ENCODE measurements at regions not wholly inside any gene's neighbourhood (a gene's known extent, or its start where the extent isn't known, plus 50 kb on each side); places are given as distances from the start of the nearest gene placed in this dataset.
A peak's percentile ranks its signal among the peaks of the same experiment; 100 is the strongest.

DNA sequence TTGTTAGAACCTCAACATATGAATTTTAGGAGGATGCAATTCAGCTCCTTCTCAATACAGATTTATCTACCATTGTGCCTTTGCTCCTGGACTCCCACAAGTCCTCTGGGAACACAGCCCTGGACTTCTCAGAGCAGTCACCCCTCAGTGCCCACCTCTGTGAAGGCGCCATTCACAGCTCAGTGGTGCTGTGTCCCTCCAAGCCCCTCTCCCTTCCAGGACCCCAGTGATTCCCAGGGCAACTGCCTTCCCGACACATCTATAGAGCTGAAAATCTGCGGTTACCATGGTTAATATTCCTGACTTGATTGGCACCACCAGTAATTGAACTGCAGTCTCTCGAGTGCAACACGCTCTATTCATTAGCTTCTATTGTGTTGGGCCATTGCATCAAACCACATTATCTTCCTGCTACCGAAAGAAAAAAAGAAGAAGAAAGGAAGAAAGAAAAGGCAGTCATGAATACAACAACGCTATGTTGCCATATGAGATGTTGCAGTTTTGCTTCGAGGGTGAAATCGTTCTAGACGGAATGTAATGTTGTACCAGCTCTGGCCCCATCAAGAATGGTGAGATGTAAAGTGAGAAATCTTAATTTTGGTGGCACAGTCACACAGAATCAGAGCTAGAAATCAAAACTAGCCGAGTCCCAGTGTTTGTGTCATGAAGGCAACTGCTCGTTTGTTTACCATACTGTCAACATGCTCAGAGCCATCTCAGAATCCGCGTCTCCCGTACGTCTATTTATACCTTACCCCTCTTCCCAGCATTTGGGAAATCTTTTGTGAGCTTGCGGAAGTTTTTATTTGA, 524.0 kb upstream of the ID2 start:
- DNase-seq = peak; percentile 88

DNA sequence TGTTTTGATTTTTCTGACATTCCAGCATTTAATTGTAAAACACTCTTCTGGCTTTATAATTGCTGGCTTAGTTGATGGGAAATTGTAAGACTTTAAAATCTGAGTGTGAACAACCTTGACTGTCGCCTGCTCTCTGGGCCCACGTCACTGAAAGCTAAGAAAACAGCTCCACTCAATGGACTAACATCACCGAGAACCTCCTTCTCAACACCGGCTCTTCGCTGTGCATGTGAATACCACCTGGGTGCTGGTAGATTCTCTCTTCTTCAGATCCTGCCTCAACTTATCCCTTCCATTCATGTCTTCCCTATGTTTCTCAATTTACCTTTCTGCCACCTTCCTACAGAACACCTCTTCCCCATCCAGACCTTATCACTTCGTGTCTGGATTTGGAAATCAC, 523.1 kb upstream of the ID2 start:
- peak; percentile 19 for DNase-seq

DNA sequence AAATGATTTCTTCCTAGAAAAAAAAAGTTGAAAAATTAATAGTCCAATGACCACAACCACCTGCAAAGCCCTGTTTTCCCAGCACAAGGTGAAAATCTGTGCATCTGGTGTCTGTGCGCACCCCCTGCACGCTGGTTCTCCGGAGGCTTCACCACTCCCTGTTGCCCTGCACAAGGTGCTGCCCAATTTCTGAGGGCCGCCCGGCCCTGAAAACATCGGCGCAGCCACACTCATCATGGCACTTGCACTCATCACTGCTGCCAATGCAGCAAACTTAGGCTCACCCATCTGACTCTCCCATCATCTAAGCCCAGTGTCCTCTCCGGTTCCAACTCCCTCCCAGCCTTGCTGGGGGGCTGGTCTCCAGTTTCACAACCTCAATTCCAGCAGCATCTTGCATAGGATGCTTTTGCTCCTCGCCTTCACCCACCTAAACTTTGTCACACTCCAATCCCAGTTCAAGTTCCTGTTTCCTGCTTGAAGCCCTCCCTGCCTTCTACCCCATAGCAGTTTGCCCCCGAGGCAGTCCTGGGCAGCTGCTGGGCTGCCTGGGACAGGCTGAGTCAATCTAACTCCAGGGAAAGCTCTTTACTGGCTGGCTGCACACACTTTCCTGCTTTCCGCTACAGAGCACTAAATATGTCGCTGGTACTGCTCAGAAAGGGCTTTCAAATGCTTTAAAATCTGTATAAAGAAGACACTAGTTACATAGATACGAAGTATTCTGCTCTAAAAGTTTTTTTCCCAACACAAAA, 522.5 kb upstream of the ID2 start:
- DNase-seq = peak; percentile 49

GRCh38 chr2:8159966-8160603, 521.8 kb upstream of the ID2 start:
- peak; percentile 32 for DNase-seq

DNA sequence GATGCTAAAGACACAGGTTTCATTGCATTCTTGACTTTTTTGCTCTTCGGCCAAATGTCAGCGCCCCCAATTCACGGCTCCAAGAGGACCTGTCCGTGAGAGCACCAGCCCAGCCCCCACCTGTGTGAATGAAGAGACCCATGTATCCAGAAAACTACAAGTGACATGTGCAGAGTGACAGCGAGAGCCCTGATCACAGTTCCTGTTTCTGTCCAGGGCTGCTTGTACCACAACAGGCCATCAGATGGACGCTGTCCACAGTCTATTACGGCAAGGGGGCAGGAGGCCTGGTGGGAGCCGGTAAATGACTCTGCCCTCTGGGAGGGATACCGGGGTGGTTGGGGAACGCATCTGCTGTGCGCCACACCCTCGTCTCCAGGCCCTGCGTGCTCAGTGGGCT, 520.9 kb upstream of the ID2 start:
- DNase-seq = no peak

DNA sequence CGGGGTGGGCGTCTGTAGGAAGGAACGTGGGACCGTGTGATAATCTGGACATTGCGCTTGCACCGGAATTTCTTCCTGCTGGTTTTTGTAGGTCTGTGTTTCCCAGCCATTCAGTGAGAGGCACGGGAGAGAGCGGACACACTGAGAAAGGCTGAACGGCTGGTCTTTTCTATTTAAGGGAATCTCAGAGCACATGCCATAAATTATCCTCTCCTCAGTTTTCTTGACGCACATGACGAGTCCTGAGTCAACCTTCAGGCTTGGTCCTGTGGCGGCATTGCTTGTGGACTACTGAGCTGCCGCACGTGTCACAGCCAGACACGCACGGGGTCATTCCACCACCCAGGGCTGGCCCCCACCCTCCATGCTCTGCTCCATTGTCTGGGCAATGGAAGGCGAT, 519.3 kb upstream of the ID2 start:
- no peak for DNase-seq

GRCh38 chr2:8165550-8165949, 516.3 kb upstream of the ID2 start:
- no peak for DNase-seq

- no peak for DNase-seq
Observed at GRCh38 chr2:8168022-8168717, 513.7 kb upstream of the ID2 start.

DNA sequence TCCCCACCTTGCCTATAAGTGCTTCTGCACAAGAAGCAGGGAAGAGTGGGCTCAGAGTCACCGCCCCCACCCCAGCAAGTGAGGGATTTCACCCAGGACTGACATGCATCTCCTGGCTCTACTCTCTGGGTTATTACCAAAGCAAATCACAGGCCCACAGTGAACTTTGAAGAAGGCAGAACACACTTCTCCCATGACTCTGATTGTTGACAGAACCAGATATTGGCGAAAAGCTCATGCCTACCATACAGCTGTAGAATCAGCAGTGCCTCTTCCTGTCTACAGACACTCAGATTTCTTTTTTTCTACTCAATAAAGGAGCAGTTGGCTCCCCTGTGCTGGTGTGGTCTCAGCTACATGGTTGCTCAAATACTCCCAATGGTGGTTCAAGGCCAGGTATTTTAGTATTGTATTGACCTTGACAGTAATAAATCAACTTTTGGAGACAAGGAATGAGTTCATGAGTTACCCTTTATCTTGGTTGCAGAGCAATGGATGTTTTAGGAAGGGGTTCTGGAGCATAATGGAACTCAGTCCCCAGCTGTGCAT, 512.9 kb upstream of the ID2 start:
- DNase-seq = no peak

DNA sequence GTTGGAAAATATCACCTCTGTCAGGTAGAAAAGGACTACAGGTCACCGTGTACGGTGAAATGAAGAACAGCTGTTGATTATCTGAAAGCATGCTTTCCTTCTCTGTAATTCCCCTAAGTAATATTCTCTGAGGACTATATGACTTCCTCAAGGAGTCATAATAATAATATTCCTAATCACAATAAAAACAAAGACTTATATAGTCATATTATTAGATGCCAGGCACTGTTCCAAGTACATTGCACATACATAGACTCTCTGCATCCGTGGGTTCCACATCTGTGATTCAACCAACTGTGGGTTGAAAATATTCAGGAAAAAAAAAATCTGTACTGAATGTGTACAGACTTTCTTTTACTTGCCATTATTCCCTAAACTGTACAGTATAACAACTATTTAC, 512.4 kb upstream of the ID2 start:
- DNase-seq = peak; percentile 38

DNA sequence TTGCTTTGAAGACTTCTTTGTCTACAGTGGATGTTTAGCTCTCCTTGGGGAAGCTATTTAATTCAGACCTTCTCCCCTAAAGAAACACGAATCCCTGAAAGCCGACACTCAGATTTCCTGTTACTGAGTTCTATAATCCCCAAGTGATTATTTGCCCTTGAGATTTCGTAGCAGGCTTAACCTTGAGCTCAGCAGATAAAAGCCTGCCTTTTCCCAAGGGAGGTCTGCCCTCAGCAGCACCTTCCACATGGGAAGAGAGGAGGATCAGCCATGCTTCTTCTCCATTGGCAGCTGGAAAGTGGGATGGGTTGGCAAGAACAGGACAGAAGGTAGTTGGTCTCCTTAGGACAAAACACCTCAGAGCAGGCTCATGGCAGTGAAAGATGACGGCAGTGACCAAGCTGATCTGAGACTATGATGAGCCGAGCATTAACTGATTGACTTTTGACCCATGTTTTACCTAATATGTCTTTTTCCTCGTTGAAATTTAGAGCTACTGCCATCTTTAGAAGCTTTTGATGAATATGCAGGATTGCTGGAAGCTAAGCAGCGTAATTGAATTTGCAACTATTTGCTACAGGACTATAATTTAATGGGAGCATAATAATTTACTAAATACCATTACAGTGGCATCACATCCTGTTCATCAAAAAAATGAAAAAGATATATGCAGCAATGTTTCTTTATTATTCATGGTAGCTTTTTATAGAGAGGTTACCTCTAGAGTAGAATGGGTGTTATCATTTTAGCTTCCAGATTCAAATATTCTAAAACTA, 511.1 kb upstream of the ID2 start:
- peak; percentile 26 for DNase-seq

- DNase-seq = no peak
Observed at GRCh38 chr2:8171608-8172007, 510.2 kb upstream of the ID2 start.

DNA sequence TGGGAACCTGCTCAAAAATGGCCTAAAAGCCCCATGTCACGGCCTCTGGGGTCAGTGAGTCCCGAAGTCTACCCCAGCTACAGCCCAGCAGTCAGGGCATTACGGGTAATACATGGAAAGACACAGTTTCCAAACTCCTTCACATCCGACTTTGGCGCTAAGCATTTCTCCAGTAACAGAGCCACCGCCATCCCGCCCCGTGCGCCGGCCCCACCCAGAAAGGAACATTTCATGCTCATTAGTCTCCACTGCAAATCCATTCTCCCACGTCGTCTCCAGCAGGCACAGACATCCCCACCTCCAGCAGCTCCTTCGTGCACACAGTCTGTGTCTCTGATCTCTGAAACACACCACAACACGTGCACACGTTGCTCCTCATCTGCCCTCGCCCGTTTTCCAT, 509.2 kb upstream of the ID2 start:
- no peak for DNase-seq

DNA sequence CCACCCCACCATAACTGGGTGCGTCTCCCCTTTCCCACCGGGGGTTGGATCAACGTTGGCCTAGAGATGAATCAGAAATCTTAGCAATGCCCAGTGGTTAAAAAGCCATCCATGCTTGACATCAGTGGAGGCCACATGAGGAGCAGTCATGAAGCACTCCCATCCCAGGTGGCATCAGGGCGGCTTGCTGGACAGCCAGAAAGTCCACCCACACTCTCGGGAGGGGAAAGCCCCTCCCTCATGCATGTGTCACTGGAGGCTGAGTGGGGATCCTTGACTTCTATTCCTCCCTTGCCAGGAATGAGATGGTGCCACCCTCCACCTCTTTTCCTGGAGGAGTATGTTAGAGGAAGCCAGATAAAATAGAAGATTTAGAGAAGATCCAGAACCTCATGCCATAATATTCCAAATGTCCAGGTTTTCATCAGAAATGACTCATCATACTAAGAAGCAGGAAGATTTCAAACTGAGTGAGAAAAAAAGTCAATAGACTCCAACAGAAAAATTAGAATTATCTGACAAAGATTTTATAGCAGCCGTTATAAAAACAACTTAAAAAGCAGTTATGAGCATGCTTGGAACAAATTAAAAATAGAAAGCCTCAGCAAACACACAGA, 507.1 kb upstream of the ID2 start:
- DNase-seq = no peak

GRCh38 chr2:8176887-8177286, 505.0 kb upstream of the ID2 start:
- DNase-seq = no peak

DNA sequence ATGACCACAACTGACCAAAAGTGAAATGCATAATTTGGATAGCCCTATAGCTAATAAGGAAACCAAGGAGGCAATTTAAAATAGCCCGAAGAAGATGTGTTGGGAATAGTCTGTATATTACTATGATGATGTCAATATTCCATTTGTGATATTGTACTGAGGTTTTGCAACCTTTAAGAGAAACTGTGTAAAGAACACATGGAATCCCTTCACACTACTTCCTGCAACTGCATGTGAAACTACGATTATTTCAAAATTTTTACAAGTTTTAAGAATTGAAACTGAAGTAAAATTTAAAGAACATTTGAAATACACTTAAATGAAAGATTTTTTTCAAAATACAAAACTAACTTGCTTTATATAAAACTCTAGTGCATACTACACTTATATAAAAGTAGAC, 504.3 kb upstream of the ID2 start:
- DNase-seq = no peak

- DNase-seq = no peak
Observed at GRCh38 chr2:8178911-8179310, 502.9 kb upstream of the ID2 start.

DNA sequence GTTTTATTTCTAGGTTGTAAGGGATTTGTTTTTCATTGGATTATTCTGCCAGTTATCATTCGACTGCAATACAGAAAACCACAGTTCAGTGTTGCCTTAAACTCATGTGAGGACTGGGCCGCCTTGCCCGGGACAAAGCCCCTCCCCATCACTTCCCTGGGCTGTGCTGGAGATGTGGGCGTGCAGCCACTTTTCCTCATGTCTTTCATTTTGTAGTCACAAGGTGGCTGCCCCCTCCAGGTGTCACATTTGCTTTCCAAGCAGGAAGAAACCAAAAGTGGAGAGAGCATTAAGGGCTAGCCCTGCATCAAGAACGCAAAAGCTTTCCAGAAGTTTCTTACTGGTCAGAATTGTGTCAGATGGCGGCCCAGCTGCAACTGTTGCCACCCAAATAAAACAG, 492.5 kb upstream of the ID2 start:
- no peak for DNase-seq

GRCh38 chr2:8190279-8190678, 491.6 kb upstream of the ID2 start:
- DNase-seq = no peak

DNA sequence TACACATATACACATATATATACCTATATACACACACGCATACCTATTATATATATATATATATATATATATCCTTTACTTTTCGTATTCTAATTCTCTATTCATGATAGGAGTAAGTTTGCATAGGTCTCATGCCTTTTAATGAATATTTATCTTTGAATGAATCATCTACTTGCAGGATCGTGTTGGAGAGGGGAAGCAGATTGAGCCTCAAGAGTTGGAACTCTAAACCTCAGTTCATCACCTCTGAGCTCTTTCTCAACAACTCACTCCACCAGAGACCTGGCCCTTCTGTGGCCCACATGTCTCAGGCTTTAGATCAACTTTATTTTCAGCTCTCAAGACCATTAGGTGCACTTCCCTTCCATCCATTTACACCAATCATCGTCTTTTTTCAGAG, 490.4 kb upstream of the ID2 start:
- no peak for DNase-seq

- DNase-seq = no peak
Observed at GRCh38 chr2:8193146-8193545, 488.7 kb upstream of the ID2 start.
